ENCODE measurements at regions not wholly inside any gene's neighbourhood (a gene's known extent, or its start where the extent isn't known, plus 50 kb on each side); places are given as distances from the start of the nearest gene placed in this dataset.

DNA sequence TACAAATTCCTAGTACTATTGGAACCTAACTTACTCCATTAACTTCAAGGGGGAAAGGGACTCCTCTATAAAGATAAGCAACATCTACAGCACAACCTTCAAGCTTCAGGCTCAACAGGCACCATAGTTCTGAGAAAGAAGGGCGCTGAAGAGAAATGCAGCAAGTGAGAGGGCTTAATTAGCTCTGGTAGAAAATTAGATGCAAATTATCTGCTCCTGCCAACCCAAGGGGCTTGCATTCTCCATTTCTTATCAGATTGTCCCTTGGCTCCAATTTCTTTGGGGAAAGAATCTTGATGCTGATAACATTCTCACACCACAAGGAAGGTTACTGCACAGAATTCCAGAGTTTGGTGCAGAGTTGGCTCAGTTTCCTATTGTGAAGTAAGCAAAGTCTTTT lies 214.6 kb downstream of the GABRG2 start:
- Histone ChIP-seq H2AFZ (ENCODE audit: low read length) (no peak overlapping the region), H3K36me3 (ENCODE audit: control insufficient read depth, insufficient read depth, low read length) (no peaks in the 10 kb centered on the region), H4K20me1 (ENCODE audit: control insufficient read depth, extremely low read depth, insufficient read depth, low read length) (no peaks in the 10 kb centered on the region), H3K4me2 (ENCODE audit: extremely low read depth, insufficient read depth, low read length) (no peak overlapping the region), H3K27ac (ENCODE audit: insufficient read depth, low read length) (no peak overlapping the region), H3K27me3 (ENCODE audit: control insufficient read depth, insufficient read depth, low read length) (no peaks in the 10 kb centered on the region), H3K79me2 (ENCODE audit: control insufficient read depth, insufficient read depth, low read length) (no peaks in the 10 kb centered on the region), H3K9ac (ENCODE audit: insufficient read depth, low read length) (no peak overlapping the region), H3K4me3 (replicated peaks in 1 of 4; ENCODE audit: control extremely low read depth in 1 of 4, insufficient read depth in 1 of 4, low read depth in 3 of 4, low read length in 4 of 4) (no peak overlapping the region), H3K9me3 (ENCODE audit: control insufficient read depth, insufficient read depth, low read depth, low read length) (no peaks in the 10 kb centered on the region), H3K4me1 (ENCODE audit: control insufficient read depth, extremely low read depth, insufficient read depth, low read length) (no peaks in the 10 kb centered on the region)
- TF ChIP-seq, protein P1, sequence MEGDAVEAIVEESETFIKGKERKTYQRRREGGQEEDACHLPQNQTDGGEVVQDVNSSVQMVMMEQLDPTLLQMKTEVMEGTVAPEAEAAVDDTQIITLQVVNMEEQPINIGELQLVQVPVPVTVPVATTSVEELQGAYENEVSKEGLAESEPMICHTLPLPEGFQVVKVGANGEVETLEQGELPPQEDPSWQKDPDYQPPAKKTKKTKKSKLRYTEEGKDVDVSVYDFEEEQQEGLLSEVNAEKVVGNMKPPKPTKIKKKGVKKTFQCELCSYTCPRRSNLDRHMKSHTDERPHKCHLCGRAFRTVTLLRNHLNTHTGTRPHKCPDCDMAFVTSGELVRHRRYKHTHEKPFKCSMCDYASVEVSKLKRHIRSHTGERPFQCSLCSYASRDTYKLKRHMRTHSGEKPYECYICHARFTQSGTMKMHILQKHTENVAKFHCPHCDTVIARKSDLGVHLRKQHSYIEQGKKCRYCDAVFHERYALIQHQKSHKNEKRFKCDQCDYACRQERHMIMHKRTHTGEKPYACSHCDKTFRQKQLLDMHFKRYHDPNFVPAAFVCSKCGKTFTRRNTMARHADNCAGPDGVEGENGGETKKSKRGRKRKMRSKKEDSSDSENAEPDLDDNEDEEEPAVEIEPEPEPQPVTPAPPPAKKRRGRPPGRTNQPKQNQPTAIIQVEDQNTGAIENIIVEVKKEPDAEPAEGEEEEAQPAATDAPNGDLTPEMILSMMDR (conservative IDR thresholded peaks at IDR 0.05 in 1 of 2, IDR thresholded peaks at IDR 0.05 in 1 of 2; ENCODE audit: low read depth in 1 of 2, low read length in 2 of 2): no peak
- no peak for TF ChIP-seq EZH2 (IDR thresholded peaks at IDR 0.05; ENCODE audit: low read length, missing control alignments)
- no peak for DNase-seq (ENCODE audit: low read depth in 2 of 2)

DNA sequence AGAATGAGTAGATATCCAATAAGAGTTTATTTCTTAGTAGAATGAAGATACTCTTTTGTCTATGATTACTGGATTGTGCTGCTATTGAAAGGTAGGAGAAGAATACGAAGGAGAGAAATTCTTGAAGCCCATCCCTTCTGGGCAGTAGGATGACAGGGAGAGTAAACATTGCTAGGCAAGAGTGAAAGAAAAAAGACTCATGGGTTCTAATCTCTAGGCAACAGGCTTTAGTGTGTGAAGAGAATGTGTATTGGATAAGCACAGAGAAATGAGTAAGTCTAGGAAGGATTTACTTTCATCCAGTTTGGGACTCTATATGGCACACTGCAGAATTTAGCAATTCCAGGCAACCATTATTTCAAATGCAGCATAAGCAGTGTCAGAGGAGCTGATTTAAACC lies 216.0 kb downstream of the GABRG2 start:
- no peaks in the 10 kb centered on the region for H3K4me1 ChIP-seq (ENCODE audit: control insufficient read depth, extremely low read depth, insufficient read depth, low read length)
- TF ChIP-seq, protein P1 (conservative IDR thresholded peaks at IDR 0.05 in 1 of 2, IDR thresholded peaks at IDR 0.05 in 1 of 2; ENCODE audit: low read depth in 1 of 2, low read length in 2 of 2): no peak
- TF ChIP-seq EZH2 (IDR thresholded peaks at IDR 0.05; ENCODE audit: low read length, missing control alignments): no peak
- H3K4me2 ChIP-seq (ENCODE audit: extremely low read depth, insufficient read depth, low read length): no peak overlapping the region
- H3K79me2 ChIP-seq (ENCODE audit: control insufficient read depth, insufficient read depth, low read length): no peaks in the 10 kb centered on the region
- H3K27me3 ChIP-seq (ENCODE audit: control insufficient read depth, insufficient read depth, low read length): no peaks in the 10 kb centered on the region
- no peak for DNase-seq (ENCODE audit: low read depth in 2 of 2)
- no peaks in the 10 kb centered on the region for H4K20me1 ChIP-seq (ENCODE audit: control insufficient read depth, extremely low read depth, insufficient read depth, low read length)
- no peak overlapping the region for H3K27ac ChIP-seq (ENCODE audit: insufficient read depth, low read length)
- no peak overlapping the region for H3K9ac ChIP-seq (ENCODE audit: insufficient read depth, low read length)
- H3K36me3 ChIP-seq (ENCODE audit: control insufficient read depth, insufficient read depth, low read length): no peaks in the 10 kb centered on the region
- no peak overlapping the region for H3K4me3 ChIP-seq (replicated peaks in 1 of 4; ENCODE audit: control extremely low read depth in 1 of 4, insufficient read depth in 1 of 4, low read depth in 3 of 4, low read length in 4 of 4)
- no peak overlapping the region for H2AFZ ChIP-seq (ENCODE audit: low read length)
- no peaks in the 10 kb centered on the region for H3K9me3 ChIP-seq (ENCODE audit: control insufficient read depth, insufficient read depth, low read depth, low read length)

DNA sequence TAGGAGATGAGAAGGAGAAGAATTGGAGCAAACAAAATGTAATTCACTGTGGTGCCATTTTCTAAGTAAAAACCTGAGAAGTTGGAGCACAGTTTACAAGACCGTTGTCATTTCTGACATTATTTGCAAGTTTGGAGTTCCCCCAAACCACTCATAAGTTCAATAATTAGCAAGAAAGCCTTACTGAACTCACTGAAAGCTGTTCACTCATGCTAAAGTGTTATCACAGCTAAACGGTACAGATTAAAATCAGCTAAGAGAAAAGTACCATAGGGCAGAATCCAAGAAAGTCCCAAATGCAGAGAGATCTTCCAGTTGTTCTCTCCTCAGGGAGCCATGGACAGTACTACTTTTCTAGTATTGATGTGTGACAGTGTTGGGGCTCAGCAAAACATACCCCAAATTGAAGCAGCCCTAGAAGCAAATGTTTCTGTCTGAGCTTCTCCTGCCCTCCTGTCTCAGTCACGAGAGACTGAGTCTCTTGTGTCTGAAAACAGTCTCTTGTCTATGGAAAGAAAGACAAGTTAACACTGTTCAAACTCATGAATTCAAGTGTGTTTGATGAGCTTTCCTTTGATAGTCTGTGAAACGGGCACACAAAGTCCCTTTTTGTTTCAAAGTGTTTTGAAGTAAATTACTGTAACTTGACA lies 221.2 kb downstream of the GABRG2 start:
- DNase-seq (ENCODE audit: low read depth in 2 of 2): no peak
- Histone ChIP-seq H3K4me1 (ENCODE audit: control insufficient read depth, extremely low read depth, insufficient read depth, low read length) (no peaks in the 10 kb centered on the region), H4K20me1 (ENCODE audit: control insufficient read depth, extremely low read depth, insufficient read depth, low read length) (no peaks in the 10 kb centered on the region), H3K27me3 (ENCODE audit: control insufficient read depth, insufficient read depth, low read length) (no peaks in the 10 kb centered on the region), H3K4me2 (ENCODE audit: extremely low read depth, insufficient read depth, low read length) (no peak overlapping the region), H3K9me3 (ENCODE audit: control insufficient read depth, insufficient read depth, low read depth, low read length) (no peaks in the 10 kb centered on the region), H3K36me3 (ENCODE audit: control insufficient read depth, insufficient read depth, low read length) (no peaks in the 10 kb centered on the region), H2AFZ (ENCODE audit: low read length) (no peak overlapping the region), H3K79me2 (ENCODE audit: control insufficient read depth, insufficient read depth, low read length) (no peaks in the 10 kb centered on the region), H3K4me3 (replicated peaks in 1 of 4; ENCODE audit: control extremely low read depth in 1 of 4, insufficient read depth in 1 of 4, low read depth in 3 of 4, low read length in 4 of 4) (no peak overlapping the region), H3K9ac (ENCODE audit: insufficient read depth, low read length) (no peak overlapping the region), H3K27ac (ENCODE audit: insufficient read depth, low read length) (no peak overlapping the region)
- TF ChIP-seq, protein P1 (conservative IDR thresholded peaks at IDR 0.05 in 1 of 2, IDR thresholded peaks at IDR 0.05 in 1 of 2; ENCODE audit: low read depth in 1 of 2, low read length in 2 of 2): no peak
- TF ChIP-seq EZH2 (IDR thresholded peaks at IDR 0.05; ENCODE audit: low read length, missing control alignments): no peak
